Erythroblast (primary cell): ENCODE measurements at regions not wholly inside any gene's neighbourhood (a gene's known extent, or its start where the extent isn't known, plus 50 kb on each side); places are given as distances from the start of the nearest gene placed in this dataset.
"Not testable (repeated sequence)": the region's sequence is repeated elsewhere in the genome, so short reads cannot be mapped to it uniquely, and the experiment has no call there.

Experiments used
- DNase-seq, 2 experiments: peaks; one replicate each; lab custom pipeline; 2025; lab: John Stamatoyannopoulos, UW
- GATA1 ChIP-seq: IDR thresholded peaks from 2 replicates; pipeline ENCODE4 v1.6.1; 2011; ENCODE audit warnings: low read depth, mild to moderate bottlenecking, control low read depth, low read length, moderate library complexity
- POLR2A ChIP-seq: IDR thresholded peaks from 2 replicates; pipeline ENCODE4 v1.6.1; 2011; ENCODE audit warnings: mild to moderate bottlenecking, low read length

GRCh38 chr10:35822316-35822715 lies 180.2 kb upstream of the FZD8 start:
- DNase-seq, result no peak
- TF ChIP-seq GATA1, result no peak
- TF ChIP-seq POLR2A, result no peak

- TF ChIP-seq GATA1 (no peak), POLR2A (no peak)
- no peak for DNase-seq
Measured at GRCh38 chr10:35821339-35821911, 179.3 kb upstream of the FZD8 start.

- TF ChIP-seq POLR2A (no peak), GATA1 (no peak)
- DNase-seq, result no peak
Measured at GRCh38 chr10:35819736-35820135, 177.6 kb upstream of the FZD8 start.

GRCh38 chr10:35819011-35819410 lies 176.9 kb upstream of the FZD8 start:
- DNase-seq, result no peak
- TF ChIP-seq GATA1, result no peak
- TF ChIP-seq POLR2A, result no peak

- DNase-seq, result not testable (repeated sequence)
Measured at GRCh38 chr10:35817109-35817508, 175.0 kb upstream of the FZD8 start.

- TF ChIP-seq GATA1 (no peak), POLR2A (no peak)
Measured at GRCh38 chr10:35813219-35813618, 171.1 kb upstream of the FZD8 start.

GRCh38 chr10:35808344-35808743 lies 166.2 kb upstream of the FZD8 start:
- no peak for DNase-seq
- TF ChIP-seq POLR2A (no peak), GATA1 (no peak)

More at GRCh38 chr10:35813219-35813618, 171.1 kb upstream of the FZD8 start:
- no peak for DNase-seq

GRCh38 chr10:35803046-35803445 lies 160.9 kb upstream of the FZD8 start:
- DNase-seq, result no peak
- TF ChIP-seq POLR2A, result no peak
- no peak for TF ChIP-seq GATA1

- DNase-seq, result no peak
- TF ChIP-seq POLR2A (no peak), GATA1 (no peak)
Measured at GRCh38 chr10:35797187-35797586, 155.1 kb upstream of the FZD8 start.

GRCh38 chr10:35795131-35795824 lies 153.2 kb upstream of the FZD8 start:
- DNase-seq, result no peak
- TF ChIP-seq GATA1, result no peak
- TF ChIP-seq POLR2A, result no peak

- TF ChIP-seq GATA1 (no peak), POLR2A (no peak)
- DNase-seq, result no peak
Measured at GRCh38 chr10:35794703-35795102, 152.6 kb upstream of the FZD8 start.

- TF ChIP-seq GATA1 (no peak), POLR2A (no peak)
- no peak for DNase-seq
Measured at GRCh38 chr10:35792291-35792690, 150.2 kb upstream of the FZD8 start.

- DNase-seq, result no peak
Measured at GRCh38 chr10:35789996-35790395, 147.9 kb upstream of the FZD8 start.

GRCh38 chr10:35784751-35785150 lies 142.7 kb upstream of the FZD8 start:
- DNase-seq, result no peak
- TF ChIP-seq GATA1, result no peak
- TF ChIP-seq POLR2A, result no peak

More at GRCh38 chr10:35789996-35790395, 147.9 kb upstream of the FZD8 start:
- no peak for TF ChIP-seq POLR2A
- TF ChIP-seq GATA1, result no peak
